ENCODE measurements at regions not wholly inside any gene's neighbourhood (a gene's known extent, or its start where the extent isn't known, plus 50 kb on each side); places are given as distances from the start of the nearest gene placed in this dataset.

- no peak overlapping the region for H3K4me3 ChIP-seq (ENCODE audit: low read depth, low read length)
- no peak for DNase-seq (ENCODE audit: low read depth)
- TF ChIP-seq, protein P1, sequence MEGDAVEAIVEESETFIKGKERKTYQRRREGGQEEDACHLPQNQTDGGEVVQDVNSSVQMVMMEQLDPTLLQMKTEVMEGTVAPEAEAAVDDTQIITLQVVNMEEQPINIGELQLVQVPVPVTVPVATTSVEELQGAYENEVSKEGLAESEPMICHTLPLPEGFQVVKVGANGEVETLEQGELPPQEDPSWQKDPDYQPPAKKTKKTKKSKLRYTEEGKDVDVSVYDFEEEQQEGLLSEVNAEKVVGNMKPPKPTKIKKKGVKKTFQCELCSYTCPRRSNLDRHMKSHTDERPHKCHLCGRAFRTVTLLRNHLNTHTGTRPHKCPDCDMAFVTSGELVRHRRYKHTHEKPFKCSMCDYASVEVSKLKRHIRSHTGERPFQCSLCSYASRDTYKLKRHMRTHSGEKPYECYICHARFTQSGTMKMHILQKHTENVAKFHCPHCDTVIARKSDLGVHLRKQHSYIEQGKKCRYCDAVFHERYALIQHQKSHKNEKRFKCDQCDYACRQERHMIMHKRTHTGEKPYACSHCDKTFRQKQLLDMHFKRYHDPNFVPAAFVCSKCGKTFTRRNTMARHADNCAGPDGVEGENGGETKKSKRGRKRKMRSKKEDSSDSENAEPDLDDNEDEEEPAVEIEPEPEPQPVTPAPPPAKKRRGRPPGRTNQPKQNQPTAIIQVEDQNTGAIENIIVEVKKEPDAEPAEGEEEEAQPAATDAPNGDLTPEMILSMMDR (IDR thresholded peaks at IDR 0.05; ENCODE audit: control insufficient read depth, extremely low read depth, insufficient read depth) = no peak
Observed at GRCh38 chr15:98280284-98280975, 319.9 kb downstream of the ARRDC4 start.

DNA sequence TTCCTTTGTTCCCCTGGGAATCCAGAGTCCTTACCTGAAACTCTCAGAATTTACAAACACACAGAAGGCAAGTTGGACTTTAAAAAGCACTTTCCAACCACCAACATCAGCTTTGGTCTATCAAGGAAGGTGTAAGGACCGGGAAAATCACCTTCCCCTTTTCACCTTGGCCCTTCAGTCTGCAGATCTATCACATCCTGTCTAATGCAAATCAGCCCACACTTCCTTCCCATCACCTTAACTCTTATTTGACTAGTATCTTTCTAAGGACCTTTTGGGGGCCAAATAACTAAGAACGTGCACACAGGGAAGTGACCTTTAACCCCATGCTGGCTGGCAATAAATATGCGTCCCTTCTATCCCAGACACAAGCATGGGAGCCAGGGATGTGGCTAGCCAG is 320.6 kb downstream of the ARRDC4 start:
- no peak for DNase-seq (ENCODE audit: low read depth)
- TF ChIP-seq, protein P1 (IDR thresholded peaks at IDR 0.05; ENCODE audit: control insufficient read depth, extremely low read depth, insufficient read depth) = no peak
- no peak overlapping the region for H3K4me3 ChIP-seq (ENCODE audit: low read depth, low read length)

DNA sequence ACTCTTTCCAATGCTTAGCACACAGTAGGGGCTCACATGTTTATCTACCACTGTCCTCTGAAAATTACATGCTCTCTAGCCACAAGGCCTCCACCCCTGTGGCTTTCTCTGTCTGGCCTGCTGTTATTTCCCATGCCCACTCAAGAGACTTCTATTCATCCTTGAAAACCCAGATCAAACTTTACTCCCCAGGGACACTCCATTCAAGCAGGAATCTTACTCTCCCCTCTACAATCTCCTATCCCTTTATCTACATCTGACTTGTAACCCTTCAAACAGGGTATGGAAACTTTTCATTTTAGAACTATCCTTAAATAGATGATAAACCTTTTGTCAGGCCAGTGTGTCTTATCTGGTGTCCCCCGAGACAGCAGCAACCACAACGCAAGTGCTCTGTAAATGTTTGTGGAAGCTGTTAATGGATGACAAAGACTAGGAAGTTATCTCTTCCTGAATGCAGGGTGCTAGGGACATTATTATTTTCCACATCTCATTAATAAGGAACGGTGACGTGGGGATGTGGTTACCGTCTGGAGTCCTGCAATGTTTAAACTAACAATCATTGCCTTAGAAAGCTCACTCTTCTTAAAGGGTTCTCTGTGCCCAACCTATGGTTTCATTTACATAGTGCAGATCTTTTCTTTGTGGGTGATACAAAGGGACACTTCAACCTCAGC is 322.3 kb downstream of the ARRDC4 start:
- TF ChIP-seq, protein P1 (IDR thresholded peaks at IDR 0.05; ENCODE audit: control insufficient read depth, extremely low read depth, insufficient read depth) = no peak
- DNase-seq (ENCODE audit: low read depth) = no peak
- H3K4me3 ChIP-seq (ENCODE audit: low read depth, low read length) = no peak overlapping the region

GRCh38 chr15:98286200-98286599 is 325.7 kb downstream of the ARRDC4 start:
- TF ChIP-seq, protein P1 (IDR thresholded peaks at IDR 0.05; ENCODE audit: control insufficient read depth, extremely low read depth, insufficient read depth) = no peak
- H3K4me3 ChIP-seq (ENCODE audit: low read depth, low read length) = no peak overlapping the region
- no peak for DNase-seq (ENCODE audit: low read depth)

DNA sequence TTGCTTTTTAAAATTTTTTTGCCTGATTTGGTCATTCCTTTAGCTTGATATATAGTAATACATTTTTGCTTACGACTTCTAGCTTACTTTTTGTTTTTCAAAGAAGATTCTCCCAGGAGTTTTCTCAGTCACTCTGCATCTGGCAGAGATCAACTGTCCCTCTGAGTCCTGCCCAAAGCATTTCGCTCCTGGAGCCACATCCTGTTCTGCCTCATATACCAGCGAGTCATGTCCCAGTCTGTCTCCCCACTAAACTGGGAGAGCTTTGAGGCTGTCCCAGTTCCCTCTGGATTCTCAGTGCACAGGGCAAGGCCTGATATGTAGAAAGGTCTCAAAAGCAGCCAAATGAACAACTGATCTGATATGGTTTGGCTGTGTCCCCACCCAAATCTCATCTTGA is 326.3 kb downstream of the ARRDC4 start:
- H3K4me3 ChIP-seq (ENCODE audit: low read depth, low read length) = no peak overlapping the region
- no peak for DNase-seq (ENCODE audit: low read depth)
- TF ChIP-seq, protein P1 (IDR thresholded peaks at IDR 0.05; ENCODE audit: control insufficient read depth, extremely low read depth, insufficient read depth) = no peak

DNA sequence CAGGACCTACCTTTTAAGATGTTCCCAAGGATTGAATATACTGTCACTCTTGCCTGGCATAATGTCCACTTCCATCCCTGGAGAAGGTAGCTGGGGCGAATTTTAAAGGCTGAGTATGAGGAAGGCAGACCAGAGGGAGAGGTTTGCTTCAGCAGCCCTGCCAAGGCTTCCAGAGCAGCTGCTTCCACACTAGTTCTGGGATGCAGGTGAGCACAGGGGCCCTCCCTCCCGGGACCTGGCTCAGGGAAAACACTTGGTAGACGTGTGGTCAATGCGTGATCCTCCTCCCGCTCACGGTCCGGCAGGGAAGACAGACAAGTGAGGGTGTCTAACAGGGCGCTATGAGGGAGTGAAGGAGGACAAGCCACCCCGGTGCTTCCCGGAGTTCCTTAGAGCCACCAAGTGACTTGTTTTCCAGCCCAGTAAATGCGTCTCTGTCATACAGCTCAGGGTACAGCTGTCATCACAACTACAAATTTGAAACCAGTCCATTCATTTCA is 327.6 kb downstream of the ARRDC4 start:
- DNase-seq (ENCODE audit: low read depth) = no peak
- no peak overlapping the region for H3K4me3 ChIP-seq (ENCODE audit: low read depth, low read length)
- TF ChIP-seq, protein P1 (IDR thresholded peaks at IDR 0.05; ENCODE audit: control insufficient read depth, extremely low read depth, insufficient read depth) = no peak

Measured in LNCaP clone FGC (cell line).